Activated CD4-positive, alpha-beta T cell treated with anti-CD3 and anti-CD28 coated beads for 1 hour (primary cell): ENCODE measurements at regions not wholly inside any gene's neighbourhood (a gene's known extent, or its start where the extent isn't known, plus 50 kb on each side); places are given as distances from the start of the nearest gene placed in this dataset.
"Not testable (repeated sequence)": the region's sequence is repeated elsewhere in the genome, so short reads cannot be mapped to it uniquely, and the experiment has no call there.

Experiments used
- DNase-seq: peaks from one replicate; pipeline ENCODE4 v3.0.0-alpha.2; 2020

DNA sequence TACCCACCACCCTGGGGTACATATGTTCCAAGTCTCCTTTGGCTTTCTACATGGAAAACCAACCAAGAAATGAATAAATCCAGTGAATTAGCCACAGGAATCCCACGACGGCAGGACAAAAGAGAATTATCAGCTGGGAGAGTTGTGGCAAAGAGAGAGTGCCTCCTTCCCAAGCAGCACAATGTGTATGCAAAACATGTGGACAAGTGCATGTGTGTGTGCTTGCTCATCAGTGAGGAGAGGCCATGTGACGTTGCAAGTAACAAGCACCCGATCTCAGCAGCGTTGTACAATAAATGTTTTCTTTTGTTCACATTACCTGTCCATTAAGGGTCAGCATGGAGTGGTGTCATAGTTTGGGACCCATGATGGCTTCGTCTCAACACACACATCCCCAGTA, 50.0 kb upstream of the EMX2 start:
- DNase-seq, result no peak

GRCh38 chr10:117488004-117488403, 54.5 kb upstream of the EMX2 start:
- DNase-seq, result no peak

DNA sequence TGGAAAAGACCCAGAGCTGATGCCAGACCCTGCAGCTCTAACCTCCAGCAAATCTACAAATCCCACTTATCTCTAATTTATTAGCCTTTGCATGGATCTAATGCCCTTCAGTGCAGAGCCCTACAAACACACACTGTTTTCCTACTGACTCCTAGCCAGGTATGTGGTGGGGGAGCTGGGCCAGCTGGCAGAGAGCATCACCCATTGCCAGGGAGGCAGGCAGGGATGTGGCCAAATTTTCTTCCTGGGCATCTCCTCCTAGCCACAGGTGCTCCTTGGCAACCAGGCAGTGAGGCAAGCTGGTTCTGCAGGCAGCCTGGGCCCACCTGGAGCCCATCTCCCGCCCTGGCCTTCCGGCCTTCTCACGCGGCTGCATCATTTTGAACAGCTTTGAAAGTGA, 55.9 kb upstream of the EMX2 start:
- no peak for DNase-seq

- no peak for DNase-seq
Observed at GRCh38 chr10:117483056-117483590, 59.4 kb upstream of the EMX2 start.

DNA sequence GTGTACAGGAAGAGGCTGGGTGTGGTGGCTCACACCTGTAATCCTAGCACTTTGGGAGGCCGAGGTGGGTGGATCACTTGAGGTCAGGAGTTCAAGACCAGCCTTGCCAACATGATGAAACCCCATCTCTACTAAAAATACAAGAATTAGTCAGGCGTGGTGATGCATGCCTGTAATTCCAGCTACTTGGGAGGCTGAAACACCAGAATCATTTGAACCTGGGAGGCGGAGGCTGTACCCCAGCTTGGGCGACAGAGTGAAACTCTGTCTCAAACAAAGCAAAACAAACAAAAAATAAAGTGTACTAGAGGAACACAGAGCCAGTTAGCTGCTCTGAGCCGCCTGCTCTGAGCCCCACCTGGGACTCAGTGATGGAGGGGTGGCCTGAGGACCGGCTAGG, 61.5 kb upstream of the EMX2 start:
- DNase-seq, result not testable (repeated sequence)

GRCh38 chr10:117480097-117480496, 62.4 kb upstream of the EMX2 start:
- DNase-seq, result no peak

DNA sequence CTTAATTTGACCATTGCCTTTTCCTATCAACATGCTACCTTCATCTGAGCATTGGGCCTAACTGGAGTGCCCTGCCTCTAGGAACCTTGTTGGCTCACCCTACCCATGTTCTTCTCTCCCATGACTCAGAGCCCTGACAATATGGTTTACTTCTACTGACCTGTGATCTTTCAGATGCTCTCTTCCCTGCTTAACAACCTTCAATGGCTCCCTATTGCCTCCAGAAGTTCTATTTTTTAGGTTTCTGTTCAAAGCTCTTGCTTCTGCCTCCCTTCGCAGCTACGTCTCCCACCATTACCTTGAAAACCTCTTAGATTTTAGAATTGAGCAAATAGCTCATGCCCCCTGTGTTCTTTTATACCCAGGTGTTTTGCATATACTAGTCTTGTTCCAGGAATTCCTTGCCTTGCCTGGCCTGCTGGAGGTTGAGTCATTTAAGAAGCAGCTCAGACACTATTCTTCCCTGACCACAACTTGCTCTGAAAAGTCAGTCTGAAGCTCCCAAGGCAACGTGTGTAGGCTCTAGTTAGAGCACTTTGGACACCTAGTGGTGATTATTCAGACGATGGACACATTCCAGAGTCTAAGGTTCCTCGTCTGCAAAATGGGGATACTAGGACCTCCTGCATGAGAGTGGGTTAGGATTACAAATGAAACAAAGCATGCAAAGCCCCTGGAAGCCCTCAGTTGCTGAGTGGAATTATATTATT, 64.4 kb upstream of the EMX2 start:
- no peak for DNase-seq

GRCh38 chr10:117477211-117477947, 65.2 kb upstream of the EMX2 start:
- no peak for DNase-seq

DNA sequence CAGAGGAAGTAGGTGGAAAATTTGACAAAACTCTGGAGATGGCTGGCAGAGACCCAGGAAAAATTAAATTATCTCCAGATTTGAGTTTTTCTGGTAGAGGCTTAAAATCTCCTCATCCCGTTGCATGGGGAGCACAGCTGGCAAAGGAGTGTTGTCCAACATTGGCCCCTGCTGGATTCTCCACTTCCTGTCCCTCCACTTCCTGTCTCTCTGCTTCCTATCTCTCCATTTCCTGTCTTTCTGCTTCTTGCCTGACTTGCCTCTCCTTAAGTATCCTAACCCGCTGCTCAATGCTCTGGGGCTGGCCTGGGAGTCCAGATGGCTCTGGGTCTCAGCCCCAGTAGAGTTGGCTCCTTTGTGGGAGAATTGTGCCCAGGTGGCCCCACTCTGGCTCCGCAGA, 65.8 kb upstream of the EMX2 start:
- no peak for DNase-seq

- no peak for DNase-seq
Observed at GRCh38 chr10:117476281-117476680, 66.3 kb upstream of the EMX2 start.

- no peak for DNase-seq
Observed at GRCh38 chr10:117472872-117473271, 69.7 kb upstream of the EMX2 start.

- no peak for DNase-seq
Observed at GRCh38 chr10:117471344-117471874, 71.1 kb upstream of the EMX2 start.

DNA sequence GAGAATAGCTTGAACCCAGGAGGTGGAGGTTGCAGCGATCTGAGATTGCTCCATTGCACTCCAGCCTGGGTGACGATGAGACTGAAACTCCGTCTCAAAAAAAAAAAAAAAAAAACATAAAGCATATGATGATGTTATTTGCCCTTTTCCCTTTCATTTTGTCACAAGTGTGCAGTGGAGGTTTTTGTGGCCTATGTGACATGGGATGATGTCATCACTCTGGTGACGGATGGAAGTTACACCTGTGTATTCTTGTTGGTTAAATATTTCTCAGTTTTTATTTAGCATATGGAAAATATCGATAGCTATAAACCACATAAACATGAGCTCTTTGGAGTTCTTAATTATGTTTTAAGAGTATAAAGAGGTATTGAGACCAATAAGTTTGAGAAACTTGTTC, 71.8 kb upstream of the EMX2 start:
- DNase-seq, result no peak

GRCh38 chr10:117468665-117469064, 73.9 kb upstream of the EMX2 start:
- no peak for DNase-seq

DNA sequence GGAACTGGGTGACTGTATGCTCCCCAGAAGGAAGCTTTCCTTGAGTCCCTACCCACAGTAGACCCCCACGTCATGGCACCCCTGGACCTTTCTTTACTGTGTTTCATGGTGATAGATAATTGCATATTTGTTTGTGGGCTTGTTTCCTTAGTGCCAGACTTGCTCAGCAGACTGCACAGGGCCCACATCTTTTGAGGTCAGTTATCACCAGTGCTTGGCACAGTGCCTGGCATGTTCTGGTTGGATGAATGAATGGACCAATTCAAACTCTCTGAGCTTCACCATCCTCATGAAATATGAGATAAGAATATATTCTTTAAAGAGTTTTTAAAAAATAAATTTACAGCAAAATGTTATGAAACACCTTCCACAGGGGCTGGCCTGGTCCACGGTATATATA, 78.4 kb upstream of the EMX2 start:
- no peak for DNase-seq

DNA sequence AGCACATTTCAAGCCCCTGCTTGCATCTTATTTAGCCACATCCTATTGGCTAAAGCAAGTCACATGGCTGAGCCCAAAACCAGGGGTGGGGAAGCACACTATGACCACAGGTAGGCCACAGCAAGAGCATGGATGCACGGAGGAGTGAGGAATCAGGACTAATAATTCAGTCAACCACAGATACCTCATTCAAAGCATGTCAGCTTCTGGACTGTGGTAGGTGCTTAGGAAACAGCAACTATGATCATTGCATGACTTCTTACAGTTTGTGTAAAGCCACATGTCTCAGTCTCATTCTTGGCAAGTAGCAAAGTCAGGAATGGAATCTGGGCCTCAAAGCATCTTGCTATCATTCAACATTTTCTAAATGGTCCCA, 79.0 kb upstream of the EMX2 start:
- DNase-seq, result no peak

DNA sequence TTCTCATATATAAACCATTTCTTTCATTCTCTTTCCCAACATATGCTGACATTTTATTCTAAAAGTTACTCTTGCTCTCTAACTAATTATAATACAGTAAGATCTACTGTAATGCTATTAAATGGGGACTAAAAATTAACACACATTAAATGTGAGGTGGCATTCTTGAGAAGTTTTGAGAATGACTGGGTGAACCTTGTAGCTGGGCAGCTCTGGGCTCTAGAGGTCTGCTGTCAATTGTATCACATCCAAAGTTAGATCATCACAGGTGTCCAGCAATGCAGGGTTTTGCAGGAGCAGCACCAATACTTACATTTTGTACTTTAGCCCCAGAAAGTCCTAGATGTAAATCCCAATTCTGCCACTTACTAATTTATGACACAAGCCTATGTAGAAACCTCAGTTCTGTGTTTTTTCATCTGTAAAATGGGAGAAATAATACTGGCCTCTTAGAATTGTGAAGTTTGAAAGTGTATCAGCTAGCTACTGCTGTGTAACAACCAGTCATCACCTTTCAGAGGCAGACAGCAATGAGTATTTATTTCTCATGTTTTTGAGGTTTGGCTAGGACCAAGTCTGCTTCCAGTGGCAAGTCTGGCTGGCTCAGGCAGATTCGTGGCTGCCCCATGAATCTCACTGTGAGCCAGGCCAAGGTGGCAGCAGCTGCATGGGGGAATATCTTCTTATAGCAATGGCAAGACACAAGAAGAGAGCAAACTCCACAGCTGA, 79.6 kb upstream of the EMX2 start:
- DNase-seq, result no peak

DNA sequence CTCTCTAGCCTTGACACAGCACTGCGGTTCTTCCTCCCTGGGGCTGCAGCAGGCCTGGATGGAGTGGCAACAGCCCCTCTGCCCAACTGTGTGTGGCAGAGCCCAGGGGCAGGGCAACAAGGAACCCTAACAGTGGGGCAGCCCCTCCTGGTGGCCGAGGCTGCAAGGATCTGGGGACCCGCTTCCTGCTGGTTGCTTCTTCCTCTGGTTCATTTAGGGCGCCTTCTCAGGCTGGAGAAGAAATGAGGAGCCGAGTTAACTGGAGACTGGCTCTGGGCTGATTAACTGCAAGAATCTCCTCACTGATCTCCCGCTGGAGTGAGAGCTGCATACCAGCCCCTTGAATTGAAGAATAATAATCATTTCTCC, 80.1 kb upstream of the EMX2 start:
- DNase-seq, result no peak

GRCh38 chr10:117461766-117462423, 80.7 kb upstream of the EMX2 start:
- no peak for DNase-seq

DNA sequence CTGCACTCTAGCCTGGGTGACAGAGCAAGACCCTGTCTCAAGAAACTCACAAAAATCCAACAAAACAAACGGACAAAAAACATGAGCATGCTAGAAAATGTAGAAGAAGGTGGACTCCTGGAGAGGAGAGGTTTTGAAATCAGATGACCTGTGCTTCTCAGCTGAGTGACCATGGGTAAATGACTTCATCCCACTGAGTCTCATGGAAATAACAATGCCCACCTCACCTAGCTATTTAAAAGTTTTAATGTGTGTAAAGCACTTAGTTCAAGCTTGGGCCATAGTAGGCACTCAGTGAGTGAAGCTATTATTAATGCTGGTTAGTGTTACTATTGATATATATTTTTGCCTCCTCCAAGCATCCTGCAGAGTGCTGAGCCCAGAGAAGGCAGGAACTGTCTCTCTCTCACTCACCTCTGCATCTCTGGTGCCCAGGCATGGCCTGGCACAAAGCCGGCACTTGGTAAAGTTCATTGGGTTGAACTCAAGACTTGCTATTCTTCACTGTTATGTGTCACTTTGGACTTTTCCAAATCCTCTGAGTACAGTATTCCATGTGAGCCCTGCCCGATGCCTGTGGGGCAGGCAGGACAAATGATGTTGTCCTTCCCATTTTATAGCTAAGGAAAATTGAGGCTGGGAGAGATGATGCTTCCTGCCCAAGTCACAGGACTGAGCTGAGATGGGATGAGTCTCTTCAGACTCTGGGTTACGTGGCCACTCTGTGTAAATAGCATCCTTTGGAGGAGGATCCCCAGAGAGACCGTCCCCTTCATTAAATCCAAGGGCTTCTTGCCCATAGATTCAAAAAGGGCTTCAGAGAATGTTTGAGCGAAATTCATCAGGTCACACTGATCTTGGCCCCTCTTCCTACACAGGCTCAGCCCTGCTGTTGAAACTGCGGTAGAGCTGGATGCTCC, 81.4 kb upstream of the EMX2 start:
- DNase-seq, result no peak

- no peak for DNase-seq
Observed at GRCh38 chr10:117458571-117458970, 83.3 kb upstream of the PDZD8 start.

- no peak for DNase-seq
Observed at GRCh38 chr10:117457932-117458331, 82.7 kb upstream of the PDZD8 start.
